AG09309 (cell line): ENCODE measurements at regions not wholly inside any gene's neighbourhood (a gene's known extent, or its start where the extent isn't known, plus 50 kb on each side); places are given as distances from the start of the nearest gene placed in this dataset.

Source experiments
- DNase-seq: peaks from one replicate; pipeline ENCODE4 v3.0.0-alpha.2; 2010; ENCODE audit warnings: low read depth
- H3K4me3 ChIP-seq: 2 replicates; pipeline ENCODE4 v1.5.1; 2011; ENCODE audit warnings: mild to moderate bottlenecking, low read depth, low read length, moderate library complexity; ENCODE audit not compliant: control insufficient read depth
- CTCF ChIP-seq: IDR thresholded peaks from 2 replicates; pipeline ENCODE4 v1.5.1; 2011; ENCODE audit warnings: mild to moderate bottlenecking, low read depth, low read length, inconsistent platforms; ENCODE audit not compliant: insufficient read depth, control insufficient read depth; ENCODE audit errors: missing control alignments

DNA sequence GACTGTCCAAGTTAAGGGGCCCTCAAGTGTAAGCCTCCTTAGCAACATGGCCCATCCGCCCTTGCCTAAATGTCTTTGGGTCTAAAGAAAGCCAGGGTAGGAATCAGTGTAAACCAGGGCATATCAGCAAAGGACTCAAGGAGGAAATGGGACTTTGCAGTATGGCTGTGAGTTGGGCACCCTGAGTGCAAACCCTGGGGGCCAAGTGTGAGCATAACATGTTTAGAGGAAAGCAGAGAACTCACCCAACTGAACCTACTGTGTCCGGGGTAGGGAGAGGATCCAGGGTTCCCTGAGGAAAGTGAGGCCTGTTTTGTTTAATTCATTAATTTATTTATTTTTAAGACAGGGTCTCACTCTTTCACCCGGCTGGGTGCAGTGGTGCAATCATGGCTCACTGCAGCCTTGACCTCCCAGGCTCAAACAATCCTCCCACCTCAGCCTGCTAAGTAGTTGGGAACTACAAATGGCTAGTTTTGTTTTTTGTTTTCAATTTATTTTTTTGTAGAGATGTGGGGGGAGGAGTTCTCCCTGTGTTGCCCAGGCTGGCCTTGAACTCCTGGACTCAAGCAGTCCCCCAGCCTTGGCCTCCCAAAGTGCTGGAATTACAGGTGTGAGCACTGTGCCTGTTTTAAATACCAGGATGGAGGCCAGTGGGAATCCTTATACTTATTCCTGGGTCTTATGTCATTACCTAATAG, 51.0 kb upstream of the ACTR3 start:
- no peak overlapping the region for H3K4me3 ChIP-seq
- DNase-seq: no peak
- no peak for TF ChIP-seq CTCF

DNA sequence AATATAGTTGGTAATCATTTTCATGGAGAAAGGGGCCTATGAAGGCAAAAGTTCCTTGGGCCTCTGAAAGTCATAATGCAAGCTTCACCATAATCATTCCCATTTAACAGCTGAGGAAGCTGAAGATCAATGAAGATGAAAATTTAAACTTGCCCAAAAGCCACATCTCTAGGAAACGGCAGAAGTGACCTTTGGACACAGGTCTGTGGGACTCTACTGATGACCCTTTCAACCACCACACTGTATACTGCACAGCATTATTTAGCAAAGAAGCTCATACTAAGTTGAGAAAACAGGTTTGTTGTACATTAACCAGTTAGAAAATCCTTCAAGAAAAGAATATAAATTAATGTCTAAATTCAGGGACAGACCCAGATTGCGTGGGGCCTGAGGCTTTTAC, 51.6 kb upstream of the ACTR3 start:
- no peak for DNase-seq
- TF ChIP-seq CTCF: no peak

GRCh38 chr2:113834051-113834730, 55.7 kb upstream of the ACTR3 start:
- no peak for DNase-seq
- no peak for TF ChIP-seq CTCF
- no peak overlapping the region for H3K4me3 ChIP-seq

More for the DNA sequence above, 51.6 kb upstream of the ACTR3 start:
- H3K4me3 ChIP-seq: no peak overlapping the region

DNA sequence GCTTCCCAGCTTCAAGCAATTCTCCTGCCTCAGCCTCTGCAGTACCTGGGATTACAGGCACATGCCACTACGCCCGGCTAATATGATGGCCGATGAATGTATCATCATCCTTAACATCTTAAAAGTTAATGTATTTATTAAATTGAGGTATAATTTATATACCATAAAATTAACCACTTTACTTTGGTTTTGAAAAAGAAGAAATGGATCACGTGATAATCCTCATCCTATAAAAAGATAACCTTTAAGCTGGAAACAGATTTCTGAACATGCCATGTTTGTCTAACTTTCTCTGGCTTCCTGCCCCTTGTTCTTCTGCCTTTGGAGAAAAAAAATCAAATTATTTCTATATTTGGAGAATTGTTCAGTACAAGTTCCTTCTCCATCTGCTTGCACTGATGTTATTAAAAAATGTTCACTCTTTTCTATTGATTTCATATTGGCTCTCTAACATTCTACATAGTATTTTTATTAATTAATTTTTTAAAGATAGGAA, 57.0 kb upstream of the ACTR3 start:
- no peak overlapping the region for H3K4me3 ChIP-seq
- no peak for DNase-seq
- TF ChIP-seq CTCF: no peak

DNA sequence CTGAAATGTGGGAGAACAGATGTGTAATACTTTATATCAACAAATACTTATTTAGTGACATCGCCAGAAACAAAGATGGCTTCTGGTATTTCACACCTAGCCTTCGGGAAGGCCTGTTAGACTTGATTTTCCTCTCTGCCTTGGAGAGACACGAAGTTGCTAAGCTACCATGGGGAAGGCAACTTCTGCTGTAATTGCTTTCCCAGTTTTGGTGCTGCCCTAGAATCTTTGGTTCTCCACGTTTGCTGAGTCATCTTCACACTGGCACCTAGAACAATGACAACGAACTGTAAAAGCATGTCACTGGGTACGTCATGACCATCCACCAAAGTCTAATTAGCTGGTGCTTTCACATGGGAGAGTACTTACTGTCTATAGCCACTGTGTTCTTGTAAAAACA, 58.7 kb upstream of the ACTR3 start:
- TF ChIP-seq CTCF: no peak
- no peak overlapping the region for H3K4me3 ChIP-seq
- DNase-seq: no peak

GRCh38 chr2:113829761-113830160, 60.1 kb upstream of the ACTR3 start:
- no peak overlapping the region for H3K4me3 ChIP-seq
- DNase-seq: no peak
- no peak for TF ChIP-seq CTCF

DNA sequence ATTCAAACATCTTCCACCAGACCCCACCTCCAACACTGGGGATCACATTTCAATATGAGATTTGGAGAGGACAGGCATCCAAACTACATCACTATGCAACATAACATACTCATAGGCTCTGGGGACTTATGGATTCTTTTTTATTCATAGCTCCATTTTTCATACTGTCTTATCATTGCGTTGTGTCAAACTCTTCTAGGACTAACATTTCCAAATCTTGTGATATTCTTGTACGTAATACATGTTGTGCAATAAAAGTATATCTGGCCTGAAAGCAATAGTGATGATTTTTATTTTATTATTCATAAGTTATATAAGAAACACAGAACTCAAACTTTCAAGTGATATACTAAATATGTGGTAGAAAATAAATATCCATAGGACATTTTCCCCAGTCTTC, 60.6 kb upstream of the ACTR3 start:
- H3K4me3 ChIP-seq: no peak overlapping the region
- no peak for TF ChIP-seq CTCF
- no peak for DNase-seq
